ENCODE measurements at regions not wholly inside any gene's neighbourhood (a gene's known extent, or its start where the extent isn't known, plus 50 kb on each side); places are given as distances from the start of the nearest gene placed in this dataset.

DNA sequence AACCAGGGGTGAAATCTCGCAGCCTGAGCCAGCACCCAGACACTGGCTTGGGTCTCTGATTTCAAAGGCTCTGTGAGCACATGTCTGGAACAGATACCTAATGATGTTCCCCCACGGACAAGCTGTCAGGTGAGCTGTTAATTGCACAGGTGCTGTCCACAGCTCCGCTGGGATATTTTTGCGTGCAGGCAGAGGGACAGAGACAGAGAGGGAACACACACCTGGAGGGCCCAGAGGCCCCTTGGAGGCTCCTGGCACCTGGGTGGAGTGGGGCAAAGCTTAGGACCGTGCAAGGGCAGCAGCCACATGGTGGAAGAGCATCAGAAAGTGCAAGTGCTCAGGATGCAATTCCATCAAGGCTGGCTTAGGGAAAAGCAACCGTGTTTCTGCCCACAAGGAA, 57.3 kb downstream of the ARL6IP4 start:
- H3K9me3 ChIP-seq, result no peaks in the 10 kb centered on the region
- ATAC-seq, result no peak
- H3K4me3 ChIP-seq, result no peak overlapping the region
- no peak for TF ChIP-seq CTCF (IDR thresholded peaks at IDR 0.05)
- no peak overlapping the region for H3K27ac ChIP-seq
- peaks cover 0 to 15% of the 10 kb centered on the region in 2 donors for H3K36me3 ChIP-seq
- no peak for DNase-seq
- intact Hi-C loops (cut with DNase I), result no loop called here
- H3K4me1 ChIP-seq, result peaks cover 0 to 20% of the 10 kb centered on the region in 2 donors
- no peaks in the 10 kb centered on the region for H3K27me3 ChIP-seq

GRCh38 chr12:123036466-123037285, 56.2 kb downstream of the ARL6IP4 start:
- TF ChIP-seq CTCF (IDR thresholded peaks at IDR 0.05), result no peak
- Histone ChIP-seq H3K27me3 (no peaks in the 10 kb centered on the region), H3K27ac (no peak overlapping the region), H3K4me1 (peaks cover 0 to 21% of the 10 kb centered on the region in 2 donors), H3K4me3 (no peak overlapping the region), H3K9me3 (no peaks in the 10 kb centered on the region), H3K36me3 (peaks cover 0 to 15% of the 10 kb centered on the region in 2 donors)
- intact Hi-C loops (cut with DNase I), result no loop called here
- DNase-seq (no peak), ATAC-seq (no peak)

DNA sequence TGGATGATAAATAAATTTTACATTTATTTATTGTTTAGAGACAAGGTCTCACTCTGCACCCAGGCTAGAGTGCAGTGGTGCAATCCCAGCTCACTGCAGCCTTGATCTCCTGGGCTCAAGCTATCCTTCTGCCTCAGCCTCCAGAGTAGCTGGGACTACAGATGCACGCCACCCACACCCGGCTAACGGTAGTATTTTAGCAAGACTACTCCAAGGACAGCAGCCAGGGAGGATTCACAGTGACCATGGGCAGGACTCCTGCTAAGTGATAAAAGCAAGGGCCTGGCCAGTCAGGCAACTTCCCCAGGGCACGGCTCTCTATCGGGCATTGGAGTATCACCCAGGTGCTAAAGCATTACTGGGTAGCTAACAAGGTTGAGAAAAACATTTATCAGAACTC, 55.4 kb downstream of the ARL6IP4 start:
- no peaks in the 10 kb centered on the region for H3K27me3 ChIP-seq
- no peak for ATAC-seq
- H3K4me3 ChIP-seq, result no peak overlapping the region
- H3K27ac ChIP-seq, result no peak overlapping the region
- peaks cover 0 to 15% of the 10 kb centered on the region in 2 donors for H3K36me3 ChIP-seq
- no peaks in the 10 kb centered on the region for H3K9me3 ChIP-seq
- H3K4me1 ChIP-seq, result peaks cover 0 to 21% of the 10 kb centered on the region in 2 donors
- TF ChIP-seq CTCF (IDR thresholded peaks at IDR 0.05), result no peak
- intact Hi-C loops (cut with DNase I), result no loop called here
- no peak for DNase-seq

GRCh38 chr12:123034865-123035264, 54.4 kb downstream of the ARL6IP4 start:
- peaks cover 0 to 15% of the 10 kb centered on the region in 2 donors for H3K36me3 ChIP-seq
- TF ChIP-seq CTCF (IDR thresholded peaks at IDR 0.05), result no peak
- peaks cover 0 to 16% of the 10 kb centered on the region in 2 donors for H3K4me1 ChIP-seq
- no peaks in the 10 kb centered on the region for H3K27me3 ChIP-seq
- ATAC-seq (no peak), DNase-seq (no peak)
- no peaks in the 10 kb centered on the region for H3K9me3 ChIP-seq
- no peak overlapping the region for H3K4me3 ChIP-seq
- intact Hi-C loops (cut with DNase I), result no loop called here
- no peak overlapping the region for H3K27ac ChIP-seq

DNA sequence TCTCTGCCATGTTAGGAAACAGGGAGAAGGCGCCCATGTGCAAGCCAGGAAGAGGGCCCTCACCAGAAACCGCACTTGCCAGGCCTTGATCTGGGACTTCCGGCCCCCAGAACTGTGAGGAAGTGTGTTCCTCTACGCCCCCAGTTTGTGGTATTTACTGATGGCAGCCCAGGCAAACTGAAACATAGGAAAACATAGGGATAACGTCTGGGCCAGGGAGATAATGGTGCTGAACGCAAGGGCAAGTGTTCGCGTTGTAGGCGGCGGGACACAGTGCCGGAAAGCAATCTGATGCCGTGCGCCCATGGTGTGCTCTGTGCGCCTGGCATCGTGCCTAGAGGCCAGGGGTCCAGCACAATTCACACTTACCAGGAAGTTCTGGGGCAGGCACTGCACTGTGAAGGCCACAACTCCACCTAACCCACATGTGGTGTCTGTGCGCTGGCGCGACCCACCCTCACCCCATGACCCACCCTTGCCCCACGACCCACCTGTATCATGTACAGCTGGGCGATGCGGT, 53.6 kb downstream of the ARL6IP4 start:
- peak in 1 of 4 donors; percentile 24 for DNase-seq
- H3K27ac ChIP-seq, result no peak overlapping the region
- no peaks in the 10 kb centered on the region for H3K27me3 ChIP-seq
- no peaks in the 10 kb centered on the region for H3K9me3 ChIP-seq
- intact Hi-C loops (cut with DNase I), result no loop called here
- ATAC-seq, result no peak
- peaks cover 0 to 15% of the 10 kb centered on the region in 2 donors for H3K36me3 ChIP-seq
- peaks cover 0 to 16% of the 10 kb centered on the region in 2 donors for H3K4me1 ChIP-seq
- no peak overlapping the region for H3K4me3 ChIP-seq
- no peak for TF ChIP-seq CTCF (IDR thresholded peaks at IDR 0.05)
